ENCODE measurements at regions not wholly inside any gene's neighbourhood (a gene's known extent, or its start where the extent isn't known, plus 50 kb on each side); places are given as distances from the start of the nearest gene placed in this dataset.
"Not testable (repeated sequence)": the region's sequence is repeated elsewhere in the genome, so short reads cannot be mapped to it uniquely, and the experiment has no call there.

GRCh38 chrX:25819879-25820278 lies 318.3 kb upstream of the MAGEB18 start:
- DNase-seq, result no peak
- H3K4me3 Mint-ChIP-seq, result no peak overlapping the region

GRCh38 chrX:25851141-25851540 lies 287.0 kb upstream of the MAGEB18 start:
- Mint-ChIP-seq H3K27ac (no peak overlapping the region), H3K4me3 (no peak overlapping the region), H3K4me1 (no peaks in the 10 kb centered on the region), H3K27me3 (no peaks in the 10 kb centered on the region), H3K36me3 (ENCODE audit: low read depth) (no peaks in the 10 kb centered on the region), H3K9me3 (no peaks in the 10 kb centered on the region)
- DNase-seq (no peak), ATAC-seq (no peak)

More at GRCh38 chrX:25819879-25820278, 318.3 kb upstream of the MAGEB18 start:
- Mint-ChIP-seq H3K4me1 (no peaks in the 10 kb centered on the region), H3K9me3 (no peaks in the 10 kb centered on the region), H3K27ac (no peak overlapping the region), H3K27me3 (no peaks in the 10 kb centered on the region), H3K36me3 (ENCODE audit: low read depth) (no peaks in the 10 kb centered on the region)
- no peak for ATAC-seq

GRCh38 chrX:25853002-25853479 lies 285.1 kb upstream of the MAGEB18 start:
- no peak for DNase-seq
- ATAC-seq, result no peak
- H3K4me1 Mint-ChIP-seq, result no peaks in the 10 kb centered on the region
- no peaks in the 10 kb centered on the region for H3K36me3 Mint-ChIP-seq (ENCODE audit: low read depth)
- no peaks in the 10 kb centered on the region for H3K9me3 Mint-ChIP-seq
- no peak overlapping the region for H3K27ac Mint-ChIP-seq
- no peak overlapping the region for H3K4me3 Mint-ChIP-seq
- H3K27me3 Mint-ChIP-seq, result no peaks in the 10 kb centered on the region

- H3K4me3 Mint-ChIP-seq, result no peak overlapping the region
- no peaks in the 10 kb centered on the region for H3K36me3 Mint-ChIP-seq (ENCODE audit: low read depth)
- no peaks in the 10 kb centered on the region for H3K27me3 Mint-ChIP-seq
- peaks cover 4% of the 10 kb centered on the region for H3K9me3 Mint-ChIP-seq
- DNase-seq (no peak), ATAC-seq (no peak)
- no peak overlapping the region for H3K27ac Mint-ChIP-seq
- H3K4me1 Mint-ChIP-seq, result no peaks in the 10 kb centered on the region
Measured at GRCh38 chrX:25858273-25858880, 279.8 kb upstream of the MAGEB18 start.

- Mint-ChIP-seq H3K36me3 (ENCODE audit: low read depth) (no peaks in the 10 kb centered on the region), H3K9me3 (peaks cover 4% of the 10 kb centered on the region), H3K27ac (no peak overlapping the region), H3K27me3 (no peaks in the 10 kb centered on the region), H3K4me1 (no peaks in the 10 kb centered on the region), H3K4me3 (no peak overlapping the region)
- ATAC-seq, result no peak
- no peak for DNase-seq
Measured at GRCh38 chrX:25860322-25860721, 277.8 kb upstream of the MAGEB18 start.

- ATAC-seq (no peak), DNase-seq (no peak)
- no peak overlapping the region for H3K4me3 Mint-ChIP-seq
- H3K9me3 Mint-ChIP-seq, result no peaks in the 10 kb centered on the region
- H3K36me3 Mint-ChIP-seq (ENCODE audit: low read depth), result no peaks in the 10 kb centered on the region
- no peaks in the 10 kb centered on the region for H3K4me1 Mint-ChIP-seq
- no peaks in the 10 kb centered on the region for H3K27me3 Mint-ChIP-seq
- no peak overlapping the region for H3K27ac Mint-ChIP-seq
Measured at GRCh38 chrX:25869761-25870160, 268.4 kb upstream of the MAGEB18 start.

DNA sequence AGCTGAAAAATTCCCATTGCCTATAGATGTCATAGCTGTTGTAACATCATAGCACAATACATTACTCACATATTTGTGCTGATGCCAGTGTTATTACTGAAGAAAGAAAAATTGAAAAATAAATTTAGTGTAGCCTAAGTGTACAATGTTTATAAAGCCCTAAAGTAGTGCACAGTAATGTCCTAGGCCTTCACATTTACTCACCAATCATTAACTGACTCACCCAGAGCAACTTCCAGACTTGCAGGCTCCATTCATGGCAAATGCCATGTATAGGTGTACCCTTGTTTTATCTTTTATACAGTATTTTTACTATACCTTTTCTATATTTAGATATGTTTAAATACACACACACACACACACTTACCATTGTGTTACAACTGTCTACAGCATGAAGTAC lies 265.4 kb upstream of the MAGEB18 start:
- H3K27ac Mint-ChIP-seq, result no peak overlapping the region
- H3K4me3 Mint-ChIP-seq, result no peak overlapping the region
- no peaks in the 10 kb centered on the region for H3K4me1 Mint-ChIP-seq
- DNase-seq (no peak), ATAC-seq (no peak)
- H3K36me3 Mint-ChIP-seq (ENCODE audit: low read depth), result no peaks in the 10 kb centered on the region
- H3K27me3 Mint-ChIP-seq, result no peaks in the 10 kb centered on the region
- no peaks in the 10 kb centered on the region for H3K9me3 Mint-ChIP-seq

- DNase-seq, result no peak
- Mint-ChIP-seq H3K4me3 (no peak overlapping the region), H3K9me3 (no peaks in the 10 kb centered on the region), H3K27me3 (no peaks in the 10 kb centered on the region), H3K36me3 (ENCODE audit: low read depth) (no peaks in the 10 kb centered on the region), H3K27ac (no peak overlapping the region), H3K4me1 (no peaks in the 10 kb centered on the region)
- no peak for ATAC-seq
Measured at GRCh38 chrX:25873196-25873595, 264.9 kb upstream of the MAGEB18 start.

DNA sequence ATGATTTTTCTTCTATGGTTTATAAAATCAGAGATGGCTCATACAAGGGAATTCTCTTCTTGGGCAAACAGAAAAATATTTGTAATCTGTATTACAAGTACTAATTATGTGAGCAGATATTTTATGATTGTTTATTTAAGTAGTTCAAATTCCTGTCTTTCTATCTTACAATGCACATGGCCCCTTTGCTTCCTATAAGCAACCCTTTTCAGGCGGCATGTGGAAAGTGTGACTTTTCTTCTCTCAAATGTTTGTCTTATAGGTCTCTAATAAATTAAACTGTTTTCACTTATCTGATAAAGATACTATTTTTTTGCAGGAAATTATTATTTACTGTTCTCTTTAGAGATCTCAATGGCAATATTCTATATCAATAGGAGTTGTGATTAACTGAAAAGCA lies 259.3 kb upstream of the MAGEB18 start:
- H3K4me3 Mint-ChIP-seq, result no peak overlapping the region
- no peaks in the 10 kb centered on the region for H3K4me1 Mint-ChIP-seq
- no peaks in the 10 kb centered on the region for H3K27me3 Mint-ChIP-seq
- no peak for DNase-seq
- no peak for ATAC-seq
- no peaks in the 10 kb centered on the region for H3K36me3 Mint-ChIP-seq (ENCODE audit: low read depth)
- no peak overlapping the region for H3K27ac Mint-ChIP-seq
- H3K9me3 Mint-ChIP-seq, result no peaks in the 10 kb centered on the region

- ATAC-seq; DNase-seq; H3K4me1 Mint-ChIP-seq; H3K27ac Mint-ChIP-seq; H3K36me3 Mint-ChIP-seq (ENCODE audit: low read depth); H3K27me3 Mint-ChIP-seq; H3K9me3 Mint-ChIP-seq; H3K4me3 Mint-ChIP-seq: not testable (repeated sequence)
Measured at GRCh38 chrX:25882503-25882902, 255.6 kb upstream of the MAGEB18 start.

DNA sequence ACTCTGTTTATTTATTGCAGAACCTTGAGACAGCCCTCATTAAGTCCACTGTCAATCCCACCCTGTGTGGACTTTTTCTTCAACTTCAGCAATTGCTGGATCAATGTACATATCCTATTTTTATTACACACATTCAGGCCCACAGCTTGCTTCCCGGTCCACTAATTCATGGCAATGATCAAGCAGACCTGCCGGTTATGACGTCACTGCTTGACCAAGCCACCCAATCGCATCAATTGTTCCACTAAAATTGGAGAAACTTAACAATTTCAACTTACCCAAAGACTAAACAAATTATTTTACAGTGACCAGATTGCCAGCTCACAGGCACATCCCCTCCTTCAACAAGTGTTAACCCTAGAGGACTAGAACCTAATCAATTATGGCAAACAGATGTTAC lies 240.4 kb upstream of the MAGEB18 start:
- Mint-ChIP-seq H3K36me3 (ENCODE audit: low read depth) (no peaks in the 10 kb centered on the region), H3K27ac (no peak overlapping the region), H3K4me1 (no peaks in the 10 kb centered on the region), H3K4me3 (no peak overlapping the region), H3K9me3 (peaks cover 5% of the 10 kb centered on the region), H3K27me3 (no peaks in the 10 kb centered on the region)
- no peak for ATAC-seq
- DNase-seq, result no peak

- DNase-seq; ATAC-seq; H3K9me3 Mint-ChIP-seq; H3K27me3 Mint-ChIP-seq; H3K4me3 Mint-ChIP-seq; H3K4me1 Mint-ChIP-seq; H3K27ac Mint-ChIP-seq; H3K36me3 Mint-ChIP-seq (ENCODE audit: low read depth): not testable (repeated sequence)
Measured at GRCh38 chrX:25905728-25906127, 232.4 kb upstream of the MAGEB18 start.

- Mint-ChIP-seq H3K36me3 (ENCODE audit: low read depth) (no peaks in the 10 kb centered on the region), H3K27ac (no peak overlapping the region), H3K27me3 (no peaks in the 10 kb centered on the region), H3K4me1 (no peaks in the 10 kb centered on the region), H3K4me3 (no peak overlapping the region), H3K9me3 (no peaks in the 10 kb centered on the region)
- ATAC-seq (no peak), DNase-seq (no peak)
Measured at GRCh38 chrX:25925946-25926345, 212.2 kb upstream of the MAGEB18 start.

GRCh38 chrX:25928316-25928715 lies 209.8 kb upstream of the MAGEB18 start:
- Mint-ChIP-seq H3K27me3 (no peaks in the 10 kb centered on the region), H3K9me3 (no peaks in the 10 kb centered on the region), H3K4me3 (no peak overlapping the region), H3K27ac (no peak overlapping the region), H3K36me3 (ENCODE audit: low read depth) (no peaks in the 10 kb centered on the region), H3K4me1 (no peaks in the 10 kb centered on the region)
- no peak for DNase-seq
- ATAC-seq, result no peak

GRCh38 chrX:25941087-25941486 lies 197.1 kb upstream of the MAGEB18 start:
- H3K9me3 Mint-ChIP-seq, result peaks cover 4% of the 10 kb centered on the region
- ATAC-seq, result no peak
- no peaks in the 10 kb centered on the region for H3K27me3 Mint-ChIP-seq

More at GRCh38 chrX:25941087-25941486, 197.1 kb upstream of the MAGEB18 start:
- Mint-ChIP-seq H3K4me1 (no peaks in the 10 kb centered on the region), H3K36me3 (ENCODE audit: low read depth) (no peaks in the 10 kb centered on the region), H3K4me3 (no peak overlapping the region), H3K27ac (no peak overlapping the region)
- no peak for DNase-seq
